OCI-LY1 (cell line): ENCODE measurements at regions not wholly inside any gene's neighbourhood (a gene's known extent, or its start where the extent isn't known, plus 50 kb on each side); places are given as distances from the start of the nearest gene placed in this dataset.
"Not testable (repeated sequence)": the region's sequence is repeated elsewhere in the genome, so short reads cannot be mapped to it uniquely, and the experiment has no call there.

Experiments used
- H2AFZ ChIP-seq: fragments of 200-600 bp; sonication (generic), shearing (Covaris generic); 2 replicates; pipeline ENCODE4 v1.6.0; 2014; ENCODE audit warnings: antibody characterized with exemption, mild to moderate bottlenecking, low read length
- H3F3A ChIP-seq: fragments of 200-600 bp; sonication (generic), shearing (Covaris generic); 2 replicates; pipeline ENCODE4 v1.6.0; 2014; ENCODE audit warnings: mild to moderate bottlenecking, antibody characterized with exemption, low read length, moderate library complexity; ENCODE audit not compliant: insufficient read depth
- H3K27ac ChIP-seq: fragments of 200-600 bp; sonication (generic); 2 replicates; pipeline ENCODE4 v1.5.1; 2014; ENCODE audit warnings: low read length, mixed run types, mild to moderate bottlenecking, low read depth; ENCODE audit not compliant: poor library complexity, severe bottlenecking
- H3K27me3 ChIP-seq: fragments of 200-600 bp; sonication (generic); 2 replicates; pipeline ENCODE4 v1.6.0; 2014; ENCODE audit warnings: antibody characterized with exemption, mild to moderate bottlenecking, low read length, moderate library complexity; ENCODE audit not compliant: insufficient read depth
- H3K36me3 ChIP-seq: fragments of 200-600 bp; sonication (generic); 2 replicates; pipeline ENCODE4 v1.6.1; 2014; ENCODE audit warnings: mild to moderate bottlenecking, antibody characterized with exemption, low read length, moderate library complexity, mixed read lengths; ENCODE audit not compliant: insufficient read depth
- H3K4me1 ChIP-seq: fragments of 200-600 bp; sonication (generic); 2 replicates; pipeline ENCODE4 v1.5.1; 2014; ENCODE audit warnings: mild to moderate bottlenecking, low read length, moderate library complexity; ENCODE audit not compliant: insufficient read depth, severe bottlenecking
- H3K4me2 ChIP-seq: fragments of 200-600 bp; sonication (generic), shearing (Covaris generic); 2 replicates; pipeline ENCODE4 v1.6.1; 2014; ENCODE audit warnings: low read length
- H3K4me3 ChIP-seq: fragments of 200-600 bp; sonication (generic); 2 replicates; pipeline ENCODE4 v1.5.1; 2014; ENCODE audit warnings: low read length, low read depth, mild to moderate bottlenecking, mixed read lengths; ENCODE audit not compliant: poor library complexity, severe bottlenecking
- H3K79me2 ChIP-seq: fragments of 200-600 bp; shearing (Covaris generic); 2 replicates; pipeline ENCODE4 v1.6.1; 2016; ENCODE audit warnings: mixed run types, low read length, mixed read lengths; ENCODE audit not compliant: insufficient read depth
- H3K9ac ChIP-seq: fragments of 200-600 bp; sonication (generic), shearing (Covaris generic); 2 replicates; pipeline ENCODE4 v1.6.1; 2014; ENCODE audit warnings: mild to moderate bottlenecking, low read length, mixed read lengths
- H3K9me2 ChIP-seq: fragments of 200-600 bp; sonication (generic), shearing (Covaris generic); 2 replicates; pipeline ENCODE4 v1.6.1; 2014; ENCODE audit warnings: low read depth, mild to moderate bottlenecking, low read length, mixed read lengths
- H3K9me3 ChIP-seq: fragments of 200-600 bp; shearing (Covaris generic); 2 replicates; pipeline ENCODE4 v1.6.1; 2014; ENCODE audit warnings: low read length, mixed read lengths
- H4K20me1 ChIP-seq: fragments of 200-600 bp; sonication (generic), shearing (Covaris generic); 2 replicates; pipeline ENCODE4 v1.6.0; 2016; ENCODE audit warnings: mild to moderate bottlenecking, low read length; ENCODE audit not compliant: insufficient read depth
- CTCF ChIP-seq: fragments of 200-600 bp; sonication (generic), shearing (Covaris generic); IDR thresholded peaks from 2 replicates; pipeline ENCODE4 v1.5.1; 2017; ENCODE audit warnings: mild to moderate bottlenecking, antibody characterized with exemption, low read length, moderate library complexity, mixed read lengths
- EZH2 ChIP-seq: fragments of 200-600 bp; sonication (generic), shearing (Covaris generic); IDR thresholded peaks from 2 replicates; pipeline ENCODE4 v1.8.0; 2017; ENCODE audit warnings: borderline replicate concordance, mixed run types, mild to moderate bottlenecking, antibody characterized with exemption, low read length, moderate library complexity, mixed read lengths

- TF ChIP-seq CTCF (no peak), EZH2 (no peak)
- Histone ChIP-seq H3K79me2 (no peaks in the 10 kb centered on the region), H3K27me3 (no peaks in the 10 kb centered on the region), H2AFZ (no peak overlapping the region), H3K27ac (no peak overlapping the region), H4K20me1 (no peaks in the 10 kb centered on the region), H3K36me3 (no peaks in the 10 kb centered on the region), H3K9me2 (no peaks in the 10 kb centered on the region), H3K4me3 (no peak overlapping the region), H3K9me3 (no peaks in the 10 kb centered on the region), H3F3A (no peaks in the 10 kb centered on the region), H3K4me2 (no peak overlapping the region), H3K9ac (no peak overlapping the region), H3K4me1 (no peaks in the 10 kb centered on the region)
These were observed 75.8 kb upstream of the NOX4 start for GRCh38 chr11:89566972-89567371.

- not testable (repeated sequence) for H3K27me3 ChIP-seq, H3F3A ChIP-seq, H3K27ac ChIP-seq, H3K9ac ChIP-seq, H3K9me3 ChIP-seq, H3K36me3 ChIP-seq, H3K79me2 ChIP-seq, H3K4me2 ChIP-seq, H2AFZ ChIP-seq, H3K9me2 ChIP-seq, H3K4me1 ChIP-seq, H4K20me1 ChIP-seq, H3K4me3 ChIP-seq
These were observed 78.2 kb upstream of the NOX4 start for GRCh38 chr11:89569387-89569786.

DNA sequence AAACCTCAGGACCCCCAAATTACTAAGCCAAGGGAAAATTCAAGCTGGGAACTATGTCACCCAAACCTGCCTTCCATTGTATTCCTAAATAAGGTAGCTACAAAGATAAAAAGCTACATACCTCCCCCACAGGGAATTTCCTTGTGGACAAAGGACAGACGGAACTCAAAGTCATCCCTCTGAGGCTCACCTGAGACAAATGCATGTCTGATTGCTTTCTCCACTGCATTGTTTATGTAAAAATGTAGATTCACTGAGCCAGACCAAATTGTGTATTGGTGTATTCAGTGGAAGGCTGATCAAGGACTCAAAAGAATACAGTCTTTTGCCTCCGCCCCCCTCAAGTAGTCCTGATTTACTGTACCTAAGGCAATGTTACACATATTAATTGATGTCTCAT lies 80.5 kb upstream of the NOX4 start:
- not testable (repeated sequence) for H3K4me3 ChIP-seq, H3K9me3 ChIP-seq, H3K27ac ChIP-seq, H3K9me2 ChIP-seq, H3K36me3 ChIP-seq, H3K4me2 ChIP-seq, H3K9ac ChIP-seq, H3K79me2 ChIP-seq, H3F3A ChIP-seq, H2AFZ ChIP-seq, H3K27me3 ChIP-seq, H3K4me1 ChIP-seq, H4K20me1 ChIP-seq

DNA sequence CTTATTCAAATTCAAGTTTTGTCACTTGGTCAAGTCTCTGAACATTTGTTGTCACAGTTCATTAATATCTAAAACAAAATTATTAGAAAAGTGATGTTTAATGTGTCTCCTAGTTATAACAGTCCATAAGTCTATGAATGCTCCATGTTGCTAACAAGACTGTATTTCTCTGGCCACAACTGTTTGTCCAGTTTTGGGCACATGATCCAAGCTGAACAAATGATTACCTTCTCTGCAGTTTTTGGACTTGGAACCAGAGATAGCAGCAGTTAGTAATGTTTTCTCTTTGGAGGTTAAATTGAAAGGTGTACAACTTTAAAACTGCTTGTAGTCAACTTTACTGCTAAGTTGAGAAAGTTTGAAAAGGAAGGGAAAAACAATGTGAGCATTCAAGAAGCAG lies 84.7 kb upstream of the NOX4 start:
- not testable (repeated sequence) for H4K20me1 ChIP-seq, H3K9me2 ChIP-seq, H3K9ac ChIP-seq, H3K4me3 ChIP-seq, H3K27ac ChIP-seq, H3F3A ChIP-seq, H3K36me3 ChIP-seq, H3K79me2 ChIP-seq, H3K4me2 ChIP-seq, H3K9me3 ChIP-seq, H3K27me3 ChIP-seq, H2AFZ ChIP-seq, H3K4me1 ChIP-seq

DNA sequence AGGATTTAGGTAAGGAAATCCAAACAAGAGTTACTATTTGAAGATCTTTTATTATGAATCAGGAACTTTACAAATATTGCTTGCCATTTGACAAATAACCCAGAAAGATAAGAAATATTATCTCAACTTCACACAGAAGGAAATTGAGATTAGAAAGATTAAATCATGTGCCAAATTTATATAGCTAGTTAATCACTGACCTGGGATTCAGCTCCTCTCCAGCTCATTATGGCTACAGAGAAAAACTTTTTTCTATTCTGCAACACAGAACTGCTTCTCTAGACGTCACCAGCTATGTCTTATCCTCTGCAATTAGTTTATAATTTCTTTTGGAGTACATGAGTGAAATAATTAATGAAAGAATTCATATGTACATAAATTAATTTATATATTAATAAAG lies 86.3 kb upstream of the NOX4 start:
- H3K4me2 ChIP-seq, H3K27ac ChIP-seq, H3K9me2 ChIP-seq, H3K36me3 ChIP-seq, H3K9ac ChIP-seq, H3K79me2 ChIP-seq, H2AFZ ChIP-seq, H3K9me3 ChIP-seq, H3K4me3 ChIP-seq, H3K27me3 ChIP-seq, H4K20me1 ChIP-seq, H3F3A ChIP-seq, H3K4me1 ChIP-seq: not testable (repeated sequence)
